Activated T-cell treated with anti-CD3 and anti-CD28 coated beads, Interleukin-2, amount 50 U/mL, for 1 hour (primary cell): ENCODE measurements at regions not wholly inside any gene's neighbourhood (a gene's known extent, or its start where the extent isn't known, plus 50 kb on each side); places are given as distances from the start of the nearest gene placed in this dataset.
"Not testable (repeated sequence)": the region's sequence is repeated elsewhere in the genome, so short reads cannot be mapped to it uniquely, and the experiment has no call there.

ENCODE experiments used
- DNase-seq: peaks from one replicate; pipeline ENCODE4 v3.0.0-alpha.2; 2020

DNA sequence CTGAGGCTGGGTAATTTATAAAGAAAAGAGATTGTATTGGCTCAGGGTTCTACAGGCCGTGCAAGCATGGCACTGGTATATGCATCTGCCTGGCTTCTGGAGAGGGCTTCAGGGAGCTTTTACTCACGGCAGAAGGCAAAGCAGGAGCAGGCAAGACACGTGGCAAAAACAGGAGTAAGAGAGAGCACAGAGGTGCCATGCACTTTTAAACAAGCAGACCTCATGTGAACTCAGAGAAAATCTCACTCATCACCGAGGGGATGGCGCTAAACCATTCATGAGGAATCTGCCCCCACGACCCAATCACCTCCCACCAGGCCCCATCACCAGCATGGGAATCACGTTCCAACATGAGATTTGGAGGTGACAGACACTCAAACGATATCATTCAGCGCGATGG, 400.7 kb upstream of the RUNX1 start:
- DNase-seq: no peak

DNA sequence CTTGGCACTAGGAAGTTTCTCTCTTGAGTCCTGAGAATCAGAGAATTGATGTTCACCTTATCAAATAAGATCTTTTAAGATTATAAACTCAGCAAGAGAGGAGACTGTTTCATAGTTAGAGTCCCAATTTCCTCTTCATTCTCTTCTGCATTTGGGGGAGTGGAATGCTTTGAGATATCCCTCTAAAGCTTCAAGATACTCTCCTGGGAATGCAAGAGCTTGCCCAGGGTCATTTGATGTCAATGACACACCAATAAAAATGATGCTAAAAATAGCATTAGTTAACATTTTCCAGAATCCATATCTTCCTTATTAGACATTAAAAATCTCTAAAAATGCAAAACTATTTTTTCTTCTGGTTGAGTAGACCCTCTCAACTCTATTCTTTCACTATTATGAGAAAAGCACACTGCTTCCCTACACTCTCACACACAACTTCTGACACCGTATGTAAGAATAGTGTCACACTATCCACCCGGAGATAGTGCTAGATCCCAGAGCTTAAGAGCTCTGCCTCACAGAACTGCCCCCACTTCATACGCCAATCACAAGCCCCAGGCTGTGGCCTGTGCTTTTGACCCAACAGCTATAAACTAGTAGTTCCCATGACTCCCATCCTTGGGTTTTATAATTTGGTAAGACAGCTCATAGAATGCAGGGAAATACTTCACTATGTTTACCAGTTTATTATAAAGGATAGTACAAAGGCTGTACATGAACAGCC, 399.9 kb upstream of the RUNX1 start:
- DNase-seq: no peak

DNA sequence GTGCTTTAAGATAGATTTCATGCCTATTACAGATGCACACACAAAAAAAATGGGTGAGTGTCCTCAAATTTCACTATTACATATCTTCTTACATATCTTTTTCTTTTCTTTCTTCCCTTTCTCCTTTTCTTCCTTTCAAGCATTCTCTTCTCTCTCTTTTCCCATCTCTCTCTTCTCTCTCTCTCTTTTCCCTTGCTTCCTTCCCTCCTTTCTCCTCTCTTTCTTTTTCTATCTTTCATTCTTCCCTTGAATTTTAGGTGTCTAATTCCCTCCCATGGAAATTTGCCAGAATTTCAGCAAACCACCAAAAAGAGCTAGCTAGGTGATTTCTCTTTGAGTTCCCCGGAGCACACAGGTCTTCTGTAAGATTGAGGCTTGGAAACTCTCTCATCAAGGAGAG, 395.3 kb upstream of the RUNX1 start:
- DNase-seq: no peak

DNA sequence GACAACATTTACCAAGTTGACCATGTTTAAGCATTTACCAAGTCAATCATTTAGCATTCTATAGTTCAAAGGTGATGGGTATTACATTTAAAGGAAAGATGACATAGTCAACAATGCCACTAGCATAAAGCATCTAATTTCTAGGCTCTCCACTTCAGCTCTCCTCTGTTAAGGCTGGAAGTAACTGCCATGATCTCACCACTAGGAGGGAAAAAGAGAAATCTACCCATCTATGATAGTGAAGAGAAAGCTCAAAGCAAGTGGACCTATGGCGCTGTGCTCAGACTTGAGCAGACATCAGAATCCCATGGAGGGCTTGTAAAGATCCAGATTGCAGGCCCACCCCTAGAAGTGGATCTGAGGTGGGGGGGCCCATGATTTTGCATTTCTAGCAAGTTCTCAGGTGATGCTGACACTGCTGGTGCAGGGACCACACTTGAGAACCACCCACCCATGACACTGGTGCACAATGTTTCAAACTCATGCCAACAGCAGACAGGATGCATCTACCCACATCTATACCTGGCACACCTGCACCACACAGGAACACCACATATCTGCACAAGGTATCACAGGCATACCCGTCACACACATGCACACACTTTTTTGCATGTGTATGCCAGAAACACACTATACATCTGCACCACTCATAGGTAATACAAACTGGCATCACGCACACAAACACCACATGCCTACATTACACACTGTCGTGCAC, 392.9 kb upstream of the RUNX1 start:
- DNase-seq: no peak

DNA sequence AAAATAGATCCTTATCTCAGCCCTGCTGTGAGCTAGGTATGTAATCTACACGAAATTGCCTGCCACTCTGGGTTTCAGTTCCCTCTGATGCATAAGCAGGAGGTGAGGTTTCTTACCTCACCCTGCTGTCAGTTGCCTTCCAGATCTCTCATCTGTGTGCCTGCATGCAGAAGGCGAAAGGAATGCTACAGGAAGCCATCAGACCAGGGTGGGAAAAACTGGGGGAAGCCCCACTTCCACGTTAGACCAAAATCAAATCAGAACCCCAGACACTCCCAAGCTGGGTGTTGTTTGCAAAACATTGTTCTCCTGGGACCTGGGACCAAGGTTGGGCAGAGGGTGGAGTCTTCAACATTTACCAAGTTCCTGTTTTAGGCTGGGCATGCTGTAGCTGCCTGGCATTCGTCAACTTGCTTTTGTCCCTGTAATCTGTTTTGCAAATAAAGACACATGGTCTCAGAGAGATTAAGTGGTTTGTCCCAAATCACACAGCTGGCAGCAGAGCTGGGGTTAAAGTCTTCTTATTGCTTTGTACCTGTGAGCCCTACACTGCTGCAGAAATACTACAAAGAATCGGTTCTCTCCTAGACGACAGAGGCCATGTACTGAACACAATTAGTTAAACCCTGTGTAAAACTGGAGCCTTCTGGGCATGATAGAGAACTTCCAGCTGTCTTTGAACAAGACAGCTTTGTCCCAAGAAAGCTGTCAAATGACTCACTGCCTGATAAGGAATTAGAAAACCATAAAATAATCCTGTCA, 389.7 kb upstream of the RUNX1 start:
- DNase-seq: peak; percentile 19

DNA sequence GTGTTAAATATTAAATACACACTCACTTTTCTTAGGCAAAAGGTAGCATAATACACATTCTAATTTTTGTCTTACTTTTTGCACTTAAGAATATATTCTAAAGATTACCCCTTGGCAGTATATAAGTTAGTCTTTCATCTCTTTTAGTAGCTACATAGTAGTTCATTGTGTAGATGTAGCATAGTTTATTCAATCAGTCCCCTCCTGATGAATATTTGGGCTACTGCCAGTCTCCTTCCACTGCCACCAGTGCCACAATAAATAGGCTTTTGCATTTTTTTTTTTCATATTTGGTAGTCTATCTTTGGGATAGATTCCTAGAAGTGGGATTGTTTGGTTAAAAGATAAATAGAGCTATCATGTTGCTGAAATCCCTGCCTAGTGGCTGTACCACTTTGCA, 388.8 kb upstream of the RUNX1 start:
- DNase-seq: no peak

DNA sequence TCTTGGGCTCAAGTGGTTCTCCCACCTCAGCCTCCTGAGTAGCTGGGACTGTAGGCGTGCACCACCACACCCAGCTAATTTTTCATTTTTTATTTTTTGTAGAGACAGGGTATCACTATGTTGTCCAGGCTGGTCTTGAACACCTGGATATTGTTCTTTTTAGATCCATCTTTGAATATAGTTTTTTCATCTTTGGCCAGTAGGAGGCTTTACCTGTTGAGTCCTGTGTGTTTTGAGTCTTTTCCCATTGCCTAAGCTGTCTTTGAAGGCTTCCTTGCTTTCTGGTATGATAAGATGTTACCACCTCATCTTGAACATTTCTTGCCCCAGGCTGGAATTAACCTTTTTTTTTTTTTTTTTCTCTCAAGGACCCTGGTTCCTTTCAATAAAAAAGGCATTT, 387.8 kb upstream of the RUNX1 start:
- no peak for DNase-seq

DNA sequence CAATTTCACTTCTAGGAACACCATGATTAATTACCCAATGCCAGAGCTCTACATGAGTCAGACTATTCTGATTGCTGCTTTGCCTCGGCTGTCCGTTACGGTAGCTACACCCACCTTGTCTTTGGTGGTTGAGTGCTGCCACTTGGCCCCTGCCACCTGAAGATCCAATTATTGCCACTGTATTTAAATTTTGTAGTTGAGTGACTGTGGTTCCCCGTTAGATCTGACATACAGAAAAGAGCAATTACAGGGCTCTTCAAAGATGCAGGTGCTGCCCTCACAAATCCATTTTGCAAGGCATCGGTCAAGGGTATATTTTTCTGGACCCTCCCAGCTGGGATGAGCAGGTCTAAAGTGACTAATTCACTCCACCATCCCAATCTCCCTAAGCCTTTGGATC, 383.5 kb upstream of the RUNX1 start:
- DNase-seq: not testable (repeated sequence)

DNA sequence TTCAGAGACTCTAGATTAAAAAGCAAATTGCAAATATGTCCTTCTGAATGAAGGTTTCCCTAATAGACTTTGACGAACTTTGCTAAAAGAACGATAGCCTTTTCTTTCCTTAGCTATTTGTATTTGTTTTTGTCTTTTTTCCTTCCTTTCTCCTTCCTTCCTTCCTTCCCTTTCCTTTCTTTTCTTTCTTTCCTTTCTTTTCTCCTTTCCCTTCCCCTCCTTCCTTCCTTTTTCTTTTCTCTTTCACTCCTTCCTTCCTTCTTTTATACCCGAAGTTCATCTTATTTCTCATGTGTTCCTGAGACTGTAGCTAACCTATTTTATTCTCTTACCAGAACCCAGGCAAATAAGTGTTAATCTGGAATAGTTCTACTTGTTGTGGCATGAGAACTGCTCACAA, 381.2 kb upstream of the RUNX1 start:
- DNase-seq: no peak

DNA sequence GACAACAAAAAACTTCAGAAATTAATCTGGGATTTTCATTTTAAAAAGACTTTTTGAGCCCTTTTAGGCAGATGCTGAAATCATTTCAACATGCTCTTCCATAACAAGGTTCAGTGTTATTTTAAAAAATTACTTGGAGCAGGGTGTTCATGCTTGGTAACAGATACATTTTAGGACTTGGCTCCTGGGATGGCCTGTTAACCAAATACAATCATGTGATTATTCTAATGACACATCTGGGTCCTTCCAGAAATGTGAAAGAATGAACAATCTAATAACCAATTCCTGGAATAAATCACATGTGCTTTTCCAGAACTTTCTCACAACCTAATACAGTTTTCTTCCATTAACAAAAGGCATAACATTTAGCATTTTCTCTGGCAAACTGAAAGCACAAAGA, 379.8 kb upstream of the RUNX1 start:
- no peak for DNase-seq

DNA sequence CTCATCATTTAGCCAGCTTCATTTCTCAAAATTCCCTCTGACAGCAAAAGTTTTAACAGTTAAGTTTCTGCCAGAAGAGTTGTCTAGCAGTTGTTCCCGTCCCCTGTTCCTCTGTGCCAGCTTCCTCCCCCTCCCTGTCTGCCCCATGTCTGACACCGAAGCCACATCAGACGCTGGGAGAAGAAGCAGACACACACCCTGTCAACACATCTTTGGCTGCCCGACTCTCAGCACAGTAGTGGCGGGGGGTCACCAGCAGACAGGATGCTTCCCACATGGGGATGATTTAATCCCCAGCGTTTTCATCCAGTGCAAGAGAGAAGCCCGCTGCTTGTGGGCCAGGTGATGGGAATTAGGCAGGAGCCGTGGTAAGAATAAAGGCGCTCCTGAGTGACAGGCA, 379.4 kb upstream of the RUNX1 start:
- peak; percentile 48 for DNase-seq

DNA sequence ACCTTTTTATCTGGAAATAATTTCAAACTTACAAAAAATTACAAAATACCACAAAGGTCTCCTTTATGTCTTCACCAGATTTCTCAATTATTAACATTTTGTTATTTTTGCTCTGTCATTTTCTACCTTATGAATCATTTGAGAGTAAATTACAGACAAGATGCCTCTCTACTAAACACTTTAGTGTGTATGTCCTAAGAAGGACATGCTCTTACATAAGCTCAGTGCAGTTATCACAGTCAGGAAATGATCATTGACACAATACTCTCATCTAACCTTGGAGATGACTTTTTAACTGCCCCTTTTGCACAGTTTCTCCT, 378.9 kb upstream of the RUNX1 start:
- DNase-seq: no peak

DNA sequence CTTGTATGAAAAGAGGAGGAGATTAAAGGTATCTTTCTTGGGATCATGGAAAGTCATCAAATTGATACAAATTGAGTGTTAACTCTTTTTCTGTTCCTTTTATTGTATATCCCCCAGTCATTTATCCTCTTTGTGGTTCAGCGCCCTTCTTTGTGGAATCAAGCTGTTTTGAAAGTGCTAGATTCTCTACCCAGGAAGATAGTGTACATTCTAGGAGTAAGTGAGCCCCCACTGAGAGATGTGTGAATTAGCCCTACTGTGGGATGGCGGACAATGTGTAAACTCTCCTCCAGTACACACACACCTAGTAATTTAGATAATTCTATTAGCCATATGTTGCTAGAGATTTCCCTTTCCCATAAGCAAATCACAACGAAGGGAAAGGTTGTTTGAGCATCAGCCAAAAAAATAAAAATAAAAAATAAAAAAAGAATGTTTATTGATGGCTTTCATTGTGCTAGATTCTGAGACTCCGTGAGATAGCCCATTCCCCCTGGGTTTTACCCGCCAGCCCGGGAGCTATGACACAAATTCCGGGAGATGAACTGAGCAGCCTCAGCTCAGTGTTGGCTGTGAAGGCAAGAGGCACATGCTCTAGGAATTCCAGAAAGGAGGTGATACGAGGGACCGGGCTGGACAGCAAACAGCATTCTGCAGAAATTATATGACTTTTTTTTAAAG, 378.4 kb upstream of the RUNX1 start:
- no peak for DNase-seq

DNA sequence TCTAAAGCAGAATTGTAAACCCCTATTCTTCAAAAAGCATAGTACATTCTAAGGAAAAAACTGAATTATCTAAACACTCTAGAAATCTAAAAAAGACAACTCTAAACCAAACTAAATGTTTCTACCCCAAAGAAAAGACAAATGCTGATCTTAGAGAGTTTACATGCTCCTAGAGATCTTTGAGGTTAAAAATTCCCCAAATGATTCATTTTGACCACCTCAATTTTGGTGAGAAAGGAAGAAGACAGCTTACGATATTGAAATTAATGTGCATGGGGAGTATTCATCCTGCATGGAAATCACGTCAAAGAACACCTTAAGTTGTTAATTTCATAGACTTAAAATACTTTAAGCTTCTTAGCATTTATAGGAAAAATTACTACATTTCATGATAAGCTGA, 377.8 kb upstream of the RUNX1 start:
- DNase-seq: no peak

DNA sequence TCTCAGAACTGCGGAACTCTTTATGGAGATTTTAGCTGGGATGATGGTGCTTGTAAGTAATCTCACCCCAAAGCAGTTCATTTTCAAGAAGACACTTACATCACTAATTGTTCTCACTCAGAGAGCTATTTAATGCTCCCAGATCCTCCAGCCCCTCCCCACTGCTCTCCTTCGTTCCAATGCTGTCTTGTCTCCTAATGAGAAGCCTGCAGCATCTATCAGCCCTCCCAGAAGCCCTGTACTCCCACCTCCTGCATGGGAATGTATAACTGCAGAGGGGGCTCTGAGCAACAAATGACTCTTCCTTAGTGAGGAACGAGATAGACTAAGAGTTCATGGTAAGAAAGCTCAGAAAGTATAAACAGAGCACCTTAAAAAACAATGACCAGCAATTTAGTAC, 377.4 kb upstream of the RUNX1 start:
- DNase-seq: no peak

DNA sequence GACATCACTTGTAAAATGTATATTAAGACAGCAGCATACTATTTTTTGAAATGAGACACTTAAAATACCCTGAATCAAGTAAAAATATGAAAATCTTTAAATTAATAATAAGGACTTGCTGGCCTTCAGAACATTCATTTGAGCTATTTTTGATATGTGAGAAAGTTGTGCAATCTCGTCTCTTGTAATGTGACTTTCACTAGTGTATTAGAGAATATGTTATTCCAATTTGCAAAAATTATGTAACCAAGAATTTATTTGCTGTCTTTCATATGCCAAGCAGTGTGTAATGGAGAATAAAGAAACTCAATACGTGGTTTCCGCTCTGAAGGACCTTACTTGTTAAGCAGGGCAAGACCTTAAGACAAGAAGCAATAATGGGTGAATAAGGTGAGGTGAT, 375.0 kb upstream of the RUNX1 start:
- DNase-seq: no peak

DNA sequence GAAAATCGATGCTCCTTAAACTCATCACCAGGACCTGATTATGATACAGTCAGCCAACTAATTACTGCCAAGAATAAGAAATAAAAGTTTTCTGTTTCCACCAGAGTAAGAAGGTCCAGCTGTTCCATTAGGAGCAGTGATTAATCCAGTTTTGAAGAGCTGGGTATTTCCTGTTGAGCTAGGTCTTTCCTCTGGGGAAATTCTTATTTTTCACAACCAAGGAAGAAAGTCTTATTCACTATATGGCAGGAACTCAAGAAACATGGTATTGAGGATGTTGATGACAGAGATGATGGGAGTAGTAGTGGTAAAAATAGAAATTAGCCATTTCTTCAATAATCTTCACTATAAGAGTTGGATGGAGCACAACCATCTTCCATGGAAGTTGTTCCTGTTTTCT, 374.6 kb upstream of the RUNX1 start:
- DNase-seq: no peak

DNA sequence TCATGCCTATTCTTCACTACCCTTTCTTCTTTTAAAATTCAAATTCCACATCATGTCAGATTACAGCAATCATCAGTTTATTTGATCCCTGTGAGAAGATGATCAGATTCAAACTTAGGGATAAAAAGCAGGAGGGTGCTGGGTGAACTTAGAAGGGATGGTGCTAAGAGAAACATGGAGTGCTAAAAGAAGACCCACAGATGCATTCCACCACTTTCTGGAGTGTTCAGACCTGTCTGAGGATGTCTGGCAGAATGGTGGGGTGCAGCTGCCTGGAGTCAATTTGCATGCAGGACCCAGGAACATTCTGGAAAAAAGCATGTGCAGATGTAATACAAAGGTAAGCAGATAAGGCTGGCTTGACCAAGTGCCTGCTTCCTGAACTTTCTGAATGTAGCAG, 372.9 kb upstream of the RUNX1 start:
- no peak for DNase-seq

DNA sequence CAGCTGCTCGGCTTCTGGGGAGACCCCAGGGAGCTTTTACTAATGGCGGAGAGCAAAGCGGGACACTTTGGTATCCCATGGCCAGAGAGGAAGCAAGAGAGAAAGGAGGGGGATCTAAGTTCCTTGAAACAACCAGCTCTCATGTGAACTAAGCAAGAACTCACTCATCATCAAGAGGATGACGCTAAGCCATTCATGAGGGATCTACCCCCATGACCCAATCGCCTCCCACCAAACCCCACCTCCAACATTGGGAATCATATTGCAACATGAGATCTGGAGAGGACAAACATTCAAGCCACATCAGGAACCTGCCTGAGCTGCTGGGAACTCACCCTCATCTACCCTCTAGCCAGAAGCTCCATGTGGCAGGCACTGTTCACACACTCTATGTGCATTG, 372.1 kb upstream of the RUNX1 start:
- no peak for DNase-seq

DNA sequence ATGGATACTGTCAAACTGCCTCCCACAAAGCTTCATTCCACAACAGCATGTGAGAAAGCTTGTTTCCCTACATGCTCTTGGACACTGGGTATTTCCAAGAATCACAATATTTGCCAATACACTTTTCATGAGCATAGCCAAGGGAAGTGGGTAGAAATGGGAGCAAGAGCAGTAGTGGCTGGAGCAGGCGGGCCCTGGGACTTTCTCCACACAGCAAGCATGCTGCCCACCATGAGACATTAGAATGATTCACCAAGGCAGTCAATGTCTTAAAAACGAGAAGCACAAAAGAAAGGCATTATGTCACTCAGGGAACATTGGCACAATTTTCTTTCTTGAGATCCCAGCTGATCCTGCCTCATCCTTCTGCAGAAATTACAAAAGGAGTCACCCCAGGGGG, 371.6 kb upstream of the RUNX1 start:
- no peak for DNase-seq

DNA sequence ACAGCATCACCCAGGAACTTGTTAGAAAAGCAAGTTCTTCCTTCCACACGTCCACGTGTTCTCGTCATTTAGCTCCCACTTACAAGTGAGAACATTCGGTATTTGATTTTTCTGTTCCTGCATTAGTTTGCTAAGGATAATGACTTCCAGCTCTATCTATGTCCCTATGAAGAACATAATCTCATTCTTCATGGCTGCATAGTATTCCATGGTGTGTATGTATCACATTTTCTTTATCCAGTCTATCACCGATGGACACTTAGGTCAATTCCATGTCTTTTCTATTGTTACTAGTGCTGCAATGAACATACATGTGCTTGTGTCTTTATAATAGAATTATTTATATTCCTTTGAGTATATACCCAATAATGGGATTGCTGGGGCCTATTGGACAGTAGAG, 368.7 kb upstream of the RUNX1 start:
- no peak for DNase-seq

DNA sequence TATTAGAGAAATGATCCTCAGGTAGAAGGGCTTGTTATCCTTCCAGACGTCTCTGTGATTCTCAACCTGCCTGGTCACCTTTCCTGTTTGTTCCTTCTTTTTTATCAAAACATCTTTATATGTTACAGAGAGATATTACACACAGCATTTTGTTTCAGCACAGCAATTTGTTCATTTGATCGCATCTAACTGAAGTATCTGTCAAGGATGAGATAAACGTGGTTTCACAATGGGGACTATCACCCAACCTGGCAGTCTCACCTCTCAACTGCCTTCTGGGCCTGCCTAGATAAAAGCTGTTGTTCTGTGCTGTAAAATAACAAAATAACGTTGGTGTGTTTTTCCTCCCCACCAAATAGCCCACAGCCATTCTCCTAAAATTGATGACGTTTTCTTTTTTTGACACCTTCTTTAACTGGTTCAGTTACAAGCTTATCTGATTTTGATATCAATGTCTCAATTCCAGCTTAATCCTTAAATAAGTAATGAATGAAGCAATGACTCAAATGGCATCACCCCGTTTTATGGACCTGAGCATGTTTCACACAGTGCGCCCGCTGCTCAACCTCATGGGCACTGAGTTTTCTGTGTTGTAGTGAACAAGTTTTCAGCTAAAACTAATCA, 367.9 kb upstream of the RUNX1 start:
- DNase-seq: no peak

DNA sequence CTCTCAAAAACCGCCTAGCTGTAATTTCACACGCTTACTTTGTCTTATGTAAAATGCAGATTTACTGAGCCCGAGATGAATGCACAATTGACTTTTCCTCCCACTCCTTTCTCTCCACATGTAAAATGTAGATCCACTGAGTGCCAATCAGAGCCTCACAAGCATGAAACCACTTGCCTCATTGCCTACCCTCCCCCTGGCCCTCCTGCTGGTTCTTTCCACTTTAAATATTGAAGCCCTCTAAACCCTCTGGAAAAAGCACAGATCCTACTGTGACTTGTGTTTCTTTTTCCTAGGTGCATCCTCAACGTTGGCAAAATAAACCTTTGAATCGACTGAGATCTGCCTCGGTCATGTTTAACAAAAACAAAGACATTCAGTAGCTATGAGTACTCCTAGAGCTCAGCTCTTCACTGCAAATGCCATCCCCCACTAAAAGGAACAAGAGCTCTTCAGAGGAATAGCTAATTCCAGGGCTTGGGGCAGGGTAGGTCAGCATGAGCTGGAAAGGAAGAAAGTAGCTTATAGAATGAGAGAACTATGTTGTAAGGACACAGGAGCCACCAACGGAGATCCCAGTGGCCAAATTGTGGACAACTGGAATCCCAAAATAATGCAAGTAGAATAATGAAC, 365.5 kb upstream of the RUNX1 start:
- no peak for DNase-seq
